HFF-Myc (cell line): ENCODE measurements at regions not wholly inside any gene's neighbourhood (a gene's known extent, or its start where the extent isn't known, plus 50 kb on each side); places are given as distances from the start of the nearest gene placed in this dataset.

ENCODE experiments used
- DNase-seq: peaks from one replicate; pipeline ENCODE4 v3.0.0-alpha.2; 2011; ENCODE audit warnings: low read depth; ENCODE audit errors: extremely low read depth
- H3K4me3 ChIP-seq: replicated peaks from 2 replicates; pipeline ENCODE4 v1.5.1; 2011; ENCODE audit warnings: low read depth, mild to moderate bottlenecking, control low read depth, low read length
- CTCF ChIP-seq: IDR thresholded peaks from 2 replicates; pipeline ENCODE4 v1.5.1; 2012; ENCODE audit warnings: mild to moderate bottlenecking, low read depth, low read length, control low read depth; ENCODE audit errors: missing control alignments

- H3K4me3 ChIP-seq, result no peak overlapping the region
- no peak for DNase-seq
- no peak for TF ChIP-seq CTCF
Measured at GRCh38 chr13:44169018-44169911, 204.4 kb upstream of the SERP2 start.

- no peak for DNase-seq
- TF ChIP-seq CTCF, result no peak
- H3K4me3 ChIP-seq, result no peak overlapping the region
Measured at GRCh38 chr13:44170731-44171130, 202.9 kb upstream of the SERP2 start.

- no peak for DNase-seq
- no peak overlapping the region for H3K4me3 ChIP-seq
- TF ChIP-seq CTCF, result no peak
Measured at GRCh38 chr13:44171156-44171555, 202.5 kb upstream of the SERP2 start.

GRCh38 chr13:44171861-44172260 lies 201.8 kb upstream of the SERP2 start:
- TF ChIP-seq CTCF, result no peak
- no peak for DNase-seq
- H3K4me3 ChIP-seq, result no peak overlapping the region

- no peak for DNase-seq
- no peak for TF ChIP-seq CTCF
- no peak overlapping the region for H3K4me3 ChIP-seq
Measured at GRCh38 chr13:44172281-44172810, 201.3 kb upstream of the SERP2 start.

- TF ChIP-seq CTCF, result no peak
- H3K4me3 ChIP-seq, result no peak overlapping the region
- no peak for DNase-seq
Measured at GRCh38 chr13:44174769-44175425, 198.7 kb upstream of the SERP2 start.
